Panc1 (cell line): ENCODE measurements at regions not wholly inside any gene's neighbourhood (a gene's known extent, or its start where the extent isn't known, plus 50 kb on each side); places are given as distances from the start of the nearest gene placed in this dataset.
A peak's percentile ranks its signal among the peaks of the same experiment; 100 is the strongest.

Experiments used
- POLR2AphosphoS5 ChIP-seq: IDR thresholded peaks from 2 replicates; pipeline ENCODE4 v1.6.1; 2012; ENCODE audit warnings: mild to moderate bottlenecking, low read depth, low read length, moderate library complexity
- SIN3A ChIP-seq: IDR thresholded peaks from 2 replicates; pipeline ENCODE4 v1.6.1; 2012; ENCODE audit warnings: low read depth, mild to moderate bottlenecking, low read length, moderate library complexity, borderline replicate concordance; ENCODE audit not compliant: insufficient read depth
- TF ChIP-seq, protein P1 (sequence below): fragments of 450-650 bp; IDR thresholded peaks from 2 replicates; pipeline ENCODE4 v1.5.1; 2017; ENCODE audit warnings: mild to moderate bottlenecking
- TF ChIP-seq, protein P2 (sequence below), 2 experiments: IDR thresholded peaks; 2 replicates each; pipeline ENCODE4 v1.6.1; 2011 to 2012; ENCODE audit warnings: low read depth in 2 of 2, control low read depth in 1 of 2, low read length in 1 of 2, mild to moderate bottlenecking in 1 of 2, moderate library complexity in 1 of 2; ENCODE audit not compliant: insufficient read depth in 1 of 2

DNA sequence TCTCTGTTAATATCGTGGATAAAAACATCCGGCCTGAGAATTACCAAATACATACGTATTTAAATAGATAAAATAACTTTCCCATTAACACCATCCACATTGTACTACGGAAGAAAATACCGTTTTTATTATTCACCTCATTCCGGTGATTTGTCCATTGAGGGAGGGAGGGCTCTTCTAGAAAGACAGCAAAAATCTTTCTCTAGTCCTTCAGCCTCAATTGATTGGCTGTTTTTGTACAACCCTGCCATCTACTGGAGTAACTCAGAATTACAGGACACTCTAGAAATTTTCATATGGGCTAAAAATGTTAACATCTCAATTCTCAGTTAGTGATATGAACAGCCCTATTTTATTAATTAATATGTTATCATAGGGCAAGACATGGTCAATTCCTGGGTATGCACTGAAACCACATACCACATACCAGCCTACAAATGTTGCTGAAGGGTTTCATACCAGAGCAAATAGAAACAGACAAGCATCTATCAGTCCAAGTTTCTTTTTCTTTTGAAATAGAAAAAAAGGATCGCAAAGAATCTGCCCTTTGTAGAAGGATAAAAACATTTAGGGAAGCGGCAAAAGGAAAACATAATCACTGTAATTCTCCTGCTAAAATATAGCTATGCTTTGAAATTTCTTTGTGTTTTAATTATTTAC is 55.8 kb upstream of the CDCA7L start:
- no peak for TF ChIP-seq POLR2AphosphoS5
- TF ChIP-seq, protein P1, sequence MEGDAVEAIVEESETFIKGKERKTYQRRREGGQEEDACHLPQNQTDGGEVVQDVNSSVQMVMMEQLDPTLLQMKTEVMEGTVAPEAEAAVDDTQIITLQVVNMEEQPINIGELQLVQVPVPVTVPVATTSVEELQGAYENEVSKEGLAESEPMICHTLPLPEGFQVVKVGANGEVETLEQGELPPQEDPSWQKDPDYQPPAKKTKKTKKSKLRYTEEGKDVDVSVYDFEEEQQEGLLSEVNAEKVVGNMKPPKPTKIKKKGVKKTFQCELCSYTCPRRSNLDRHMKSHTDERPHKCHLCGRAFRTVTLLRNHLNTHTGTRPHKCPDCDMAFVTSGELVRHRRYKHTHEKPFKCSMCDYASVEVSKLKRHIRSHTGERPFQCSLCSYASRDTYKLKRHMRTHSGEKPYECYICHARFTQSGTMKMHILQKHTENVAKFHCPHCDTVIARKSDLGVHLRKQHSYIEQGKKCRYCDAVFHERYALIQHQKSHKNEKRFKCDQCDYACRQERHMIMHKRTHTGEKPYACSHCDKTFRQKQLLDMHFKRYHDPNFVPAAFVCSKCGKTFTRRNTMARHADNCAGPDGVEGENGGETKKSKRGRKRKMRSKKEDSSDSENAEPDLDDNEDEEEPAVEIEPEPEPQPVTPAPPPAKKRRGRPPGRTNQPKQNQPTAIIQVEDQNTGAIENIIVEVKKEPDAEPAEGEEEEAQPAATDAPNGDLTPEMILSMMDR = peak; percentile 81; the same call in 1 of the 2 replicates
- TF ChIP-seq, protein P2, sequence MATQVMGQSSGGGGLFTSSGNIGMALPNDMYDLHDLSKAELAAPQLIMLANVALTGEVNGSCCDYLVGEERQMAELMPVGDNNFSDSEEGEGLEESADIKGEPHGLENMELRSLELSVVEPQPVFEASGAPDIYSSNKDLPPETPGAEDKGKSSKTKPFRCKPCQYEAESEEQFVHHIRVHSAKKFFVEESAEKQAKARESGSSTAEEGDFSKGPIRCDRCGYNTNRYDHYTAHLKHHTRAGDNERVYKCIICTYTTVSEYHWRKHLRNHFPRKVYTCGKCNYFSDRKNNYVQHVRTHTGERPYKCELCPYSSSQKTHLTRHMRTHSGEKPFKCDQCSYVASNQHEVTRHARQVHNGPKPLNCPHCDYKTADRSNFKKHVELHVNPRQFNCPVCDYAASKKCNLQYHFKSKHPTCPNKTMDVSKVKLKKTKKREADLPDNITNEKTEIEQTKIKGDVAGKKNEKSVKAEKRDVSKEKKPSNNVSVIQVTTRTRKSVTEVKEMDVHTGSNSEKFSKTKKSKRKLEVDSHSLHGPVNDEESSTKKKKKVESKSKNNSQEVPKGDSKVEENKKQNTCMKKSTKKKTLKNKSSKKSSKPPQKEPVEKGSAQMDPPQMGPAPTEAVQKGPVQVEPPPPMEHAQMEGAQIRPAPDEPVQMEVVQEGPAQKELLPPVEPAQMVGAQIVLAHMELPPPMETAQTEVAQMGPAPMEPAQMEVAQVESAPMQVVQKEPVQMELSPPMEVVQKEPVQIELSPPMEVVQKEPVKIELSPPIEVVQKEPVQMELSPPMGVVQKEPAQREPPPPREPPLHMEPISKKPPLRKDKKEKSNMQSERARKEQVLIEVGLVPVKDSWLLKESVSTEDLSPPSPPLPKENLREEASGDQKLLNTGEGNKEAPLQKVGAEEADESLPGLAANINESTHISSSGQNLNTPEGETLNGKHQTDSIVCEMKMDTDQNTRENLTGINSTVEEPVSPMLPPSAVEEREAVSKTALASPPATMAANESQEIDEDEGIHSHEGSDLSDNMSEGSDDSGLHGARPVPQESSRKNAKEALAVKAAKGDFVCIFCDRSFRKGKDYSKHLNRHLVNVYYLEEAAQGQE (IDR thresholded peaks at IDR 0.05; ENCODE audit: insufficient read depth in 1 of 2, low read depth in 2 of 2, low read length in 1 of 2) = no peak
- TF ChIP-seq SIN3A = no peak
